ENCODE measurements at regions not wholly inside any gene's neighbourhood (a gene's known extent, or its start where the extent isn't known, plus 50 kb on each side); places are given as distances from the start of the nearest gene placed in this dataset.

DNA sequence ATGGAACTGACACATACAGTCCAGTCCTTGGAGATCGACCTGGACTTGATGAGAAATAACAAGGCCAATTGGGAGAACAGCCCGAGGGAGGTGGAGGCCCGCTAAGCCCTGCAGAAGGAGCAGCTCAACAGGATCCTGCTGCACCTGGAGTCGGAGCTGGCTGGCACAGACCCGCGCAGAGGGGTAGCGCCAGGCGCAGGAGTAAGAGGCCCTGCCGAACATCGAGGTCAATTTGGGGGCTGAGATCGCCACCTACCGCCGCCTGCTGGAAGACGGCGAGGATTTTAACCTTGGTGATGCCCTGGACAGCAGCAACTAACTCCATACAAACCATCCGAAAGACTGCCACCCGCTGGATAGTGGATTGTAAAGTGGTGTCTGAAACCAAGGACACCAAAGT lies 1610.1 kb upstream of the ACO1 start:
- DNase-seq, result no peak
- no peak overlapping the region for H3K27ac ChIP-seq
- 70 to 72% methylated on average over 8 to 11 of the region's 17 CpGs for WGBS, 2 donors
- no peaks in the 10 kb centered on the region for H3K27me3 ChIP-seq
- no peaks in the 10 kb centered on the region for H3K4me1 ChIP-seq
- no peak overlapping the region for H3K4me3 ChIP-seq
- H3K36me3 ChIP-seq, result no peaks in the 10 kb centered on the region
- TF ChIP-seq, protein P1, sequence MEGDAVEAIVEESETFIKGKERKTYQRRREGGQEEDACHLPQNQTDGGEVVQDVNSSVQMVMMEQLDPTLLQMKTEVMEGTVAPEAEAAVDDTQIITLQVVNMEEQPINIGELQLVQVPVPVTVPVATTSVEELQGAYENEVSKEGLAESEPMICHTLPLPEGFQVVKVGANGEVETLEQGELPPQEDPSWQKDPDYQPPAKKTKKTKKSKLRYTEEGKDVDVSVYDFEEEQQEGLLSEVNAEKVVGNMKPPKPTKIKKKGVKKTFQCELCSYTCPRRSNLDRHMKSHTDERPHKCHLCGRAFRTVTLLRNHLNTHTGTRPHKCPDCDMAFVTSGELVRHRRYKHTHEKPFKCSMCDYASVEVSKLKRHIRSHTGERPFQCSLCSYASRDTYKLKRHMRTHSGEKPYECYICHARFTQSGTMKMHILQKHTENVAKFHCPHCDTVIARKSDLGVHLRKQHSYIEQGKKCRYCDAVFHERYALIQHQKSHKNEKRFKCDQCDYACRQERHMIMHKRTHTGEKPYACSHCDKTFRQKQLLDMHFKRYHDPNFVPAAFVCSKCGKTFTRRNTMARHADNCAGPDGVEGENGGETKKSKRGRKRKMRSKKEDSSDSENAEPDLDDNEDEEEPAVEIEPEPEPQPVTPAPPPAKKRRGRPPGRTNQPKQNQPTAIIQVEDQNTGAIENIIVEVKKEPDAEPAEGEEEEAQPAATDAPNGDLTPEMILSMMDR (IDR thresholded peaks at IDR 0.05), result no peak
- TF ChIP-seq POLR2A (IDR thresholded peaks at IDR 0.05), result no peak
- no peaks in the 10 kb centered on the region for H3K9me3 ChIP-seq
- intact Hi-C loops (cut with DNase I), result no loop called here

DNA sequence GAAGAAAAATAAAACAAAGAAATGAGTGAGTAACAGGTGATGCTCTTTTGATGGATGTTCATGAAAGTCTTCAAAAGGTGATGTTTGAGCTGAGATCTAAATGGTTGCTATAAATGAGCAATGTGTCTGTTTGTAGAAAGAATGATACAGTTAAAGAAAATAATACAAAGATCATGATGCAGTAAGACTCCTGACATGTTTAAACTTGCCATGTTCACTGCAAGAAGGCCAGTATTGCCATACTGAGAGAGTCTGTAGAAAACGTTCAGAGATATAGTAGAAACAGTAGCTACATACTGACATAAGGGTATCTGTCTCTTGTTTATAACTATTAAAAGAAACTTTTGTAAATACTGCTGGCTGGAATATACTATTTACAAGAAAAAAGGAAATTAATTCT lies 1609.2 kb upstream of the ACO1 start:
- DNase-seq, result no peak

DNA sequence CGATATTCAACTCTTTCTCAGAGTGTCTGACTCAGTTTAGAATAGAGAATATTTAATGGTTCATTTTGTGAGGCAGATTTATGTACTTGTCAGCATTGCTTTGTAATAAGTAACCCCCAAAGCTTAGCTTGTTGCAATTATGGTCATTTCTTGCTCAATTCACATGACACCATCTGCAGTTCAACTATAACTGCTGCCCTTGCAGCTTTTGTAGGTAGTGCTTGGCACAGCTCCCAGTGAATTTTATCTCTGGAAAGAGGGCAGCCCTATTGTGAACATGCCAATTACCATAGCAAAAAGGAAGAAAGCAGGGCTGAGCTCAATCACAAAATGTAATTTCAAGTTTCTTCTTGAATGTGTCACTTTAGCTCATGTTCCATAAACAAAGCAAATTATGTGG lies 1587.7 kb upstream of the ACO1 start:
- intact Hi-C loops (cut with DNase I), result no loop called here
- WGBS, 2 donors, result 67 to 76% methylated on average over 1 of the region's 1 CpG
- TF ChIP-seq, protein P1 (IDR thresholded peaks at IDR 0.05), result no peak
- no peak for TF ChIP-seq POLR2A (IDR thresholded peaks at IDR 0.05)
- Histone ChIP-seq H3K4me1 (no peaks in the 10 kb centered on the region), H3K27ac (no peak overlapping the region), H3K9me3 (peaks cover 0 to 4% (median 0%) of the 10 kb centered on the region in 3 donors), H3K27me3 (no peaks in the 10 kb centered on the region), H3K4me3 (no peak overlapping the region), H3K36me3 (no peaks in the 10 kb centered on the region)
- no peak for DNase-seq

More for the DNA sequence above, 1609.2 kb upstream of the ACO1 start:
- Histone ChIP-seq H3K4me3 (no peak overlapping the region), H3K27ac (no peak overlapping the region), H3K9me3 (no peaks in the 10 kb centered on the region), H3K4me1 (no peaks in the 10 kb centered on the region), H3K27me3 (no peaks in the 10 kb centered on the region), H3K36me3 (no peaks in the 10 kb centered on the region)
- intact Hi-C loops (cut with DNase I), result no loop called here
- TF ChIP-seq, protein P1 (IDR thresholded peaks at IDR 0.05), result no peak
- no peak for TF ChIP-seq POLR2A (IDR thresholded peaks at IDR 0.05)
- WGBS, 2 donors, result 12 to 23% methylated on average over 1 of the region's 1 CpG

DNA sequence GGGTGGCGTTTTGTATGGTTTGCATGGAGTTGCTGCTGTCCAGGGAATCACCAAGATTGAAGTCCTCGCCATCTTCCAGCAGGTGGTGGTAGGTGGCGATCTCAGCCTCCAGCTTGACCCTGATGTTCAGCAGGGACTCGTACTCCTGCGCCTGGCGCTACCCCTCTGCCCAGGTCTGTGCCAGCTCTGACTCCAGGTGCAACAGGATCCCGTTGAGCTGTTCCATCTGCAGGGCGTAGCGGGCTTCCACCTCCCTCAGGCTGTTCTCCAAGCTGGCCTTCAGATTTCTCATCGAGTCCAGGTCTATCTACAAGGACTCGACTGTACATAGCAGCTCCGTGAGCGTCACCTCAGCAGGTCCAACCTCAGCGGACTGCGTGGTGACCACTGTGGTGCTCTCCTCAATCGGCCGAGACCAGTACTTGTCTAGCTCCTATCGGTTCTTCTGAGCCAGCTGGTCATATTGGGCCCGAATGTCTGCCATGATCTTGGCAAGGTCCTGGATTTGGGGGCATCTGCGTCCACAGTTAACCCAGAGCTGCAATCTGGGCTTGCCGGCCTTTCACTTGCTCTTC lies 1584.8 kb upstream of the ACO1 start:
- H3K27me3 ChIP-seq, result no peaks in the 10 kb centered on the region
- H3K36me3 ChIP-seq, result no peaks in the 10 kb centered on the region
- H3K4me1 ChIP-seq, result no peaks in the 10 kb centered on the region
- WGBS, 2 donors, result 90 to 91% methylated on average over 15 to 19 of the region's 21 CpGs
- TF ChIP-seq POLR2A (IDR thresholded peaks at IDR 0.05), result no peak
- TF ChIP-seq, protein P1 (IDR thresholded peaks at IDR 0.05), result no peak
- H3K4me3 ChIP-seq, result no peak overlapping the region
- no peak overlapping the region for H3K27ac ChIP-seq
- peaks cover 0 to 4% (median 0%) of the 10 kb centered on the region in 3 donors for H3K9me3 ChIP-seq
- intact Hi-C loops (cut with DNase I), result no loop called here
- no peak for DNase-seq

DNA sequence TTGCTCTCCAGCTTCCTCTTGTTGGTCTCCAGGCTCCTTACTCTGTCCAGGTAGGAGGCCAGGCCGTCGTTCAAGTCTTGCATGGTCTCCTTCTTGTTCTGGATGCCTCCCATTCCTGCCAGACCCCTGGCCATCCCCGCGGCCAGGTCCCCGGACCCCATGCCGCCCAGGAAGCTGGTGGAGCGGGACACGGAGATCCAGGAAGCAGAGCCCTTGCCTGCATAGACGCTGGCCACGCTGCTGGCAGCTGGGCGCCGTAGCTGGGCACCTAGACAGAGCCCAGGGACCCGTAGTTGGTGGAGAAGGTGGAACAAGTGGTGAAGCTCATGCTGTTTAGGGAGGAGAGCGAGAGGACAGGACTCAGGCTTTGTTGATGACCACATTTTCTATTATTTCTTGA lies 1584.0 kb upstream of the ACO1 start:
- intact Hi-C loops (cut with DNase I), result no loop called here
- DNase-seq, result no peak
- WGBS, 2 donors, result 63 to 77% methylated on average over 3 to 4 of the region's 14 CpGs
- H3K4me3 ChIP-seq, result no peak overlapping the region
- H3K4me1 ChIP-seq, result no peaks in the 10 kb centered on the region
- H3K27ac ChIP-seq, result no peak overlapping the region
- H3K9me3 ChIP-seq, result peaks cover 0 to 4% (median 0%) of the 10 kb centered on the region in 3 donors
- H3K36me3 ChIP-seq, result no peaks in the 10 kb centered on the region
- H3K27me3 ChIP-seq, result no peaks in the 10 kb centered on the region
- TF ChIP-seq, protein P1 (IDR thresholded peaks at IDR 0.05), result no peak
- TF ChIP-seq POLR2A (IDR thresholded peaks at IDR 0.05), result no peak
